Heart left ventricle (tissue), 13 donors: ENCODE measurements at regions not wholly inside any gene's neighbourhood (a gene's known extent, or its start where the extent isn't known, plus 50 kb on each side); places are given as distances from the start of the nearest gene placed in this dataset.

ENCODE experiments used
- POLR2A ChIP-seq, 2 donors: fragments of 450-650 bp; IDR thresholded peaks; one replicate each; pipeline ENCODE4 v1.6.1; 2017; ENCODE audit warnings: antibody characterized with exemption in 2 of 2, mild to moderate bottlenecking in 2 of 2, moderate library complexity in 2 of 2
- TF ChIP-seq, protein P1 (sequence below), 12 donors: fragments of 200-600 bp; sonication (generic) in 4 of 12; IDR thresholded peaks; one replicate each; pipeline versions ENCODE4 v1.5.0 to v1.8.0; 2018 to 2022; ENCODE audit warnings: antibody characterized with exemption in 12 of 12, mild to moderate bottlenecking in 5 of 12
- donor health status: ischemic (EF 13 %, LVEDD 7.1; RV severe dilation, severe dysfunction).
- donor health status: DM: no; HTN: yes; CAD: no.
- donor health status: DM: no; HTN: no; CAD: no.
- donor health status: ischemic (EF 25% LVEDD 6.9; RV normal size, moderate dysfunction).
- donor health status: ischemic (EF 25% LVEDD 5.7; RV mildly dilated, moderate dysfunction).
- donor health status: ischemic (EF 35%, LVEDD 5.7; RV mildly dilated, moderate dysfunction).
- donor health status: nonischemic (EF 11% LVEDD 7.7; RV severe dilation, severe dysfunction).
- donor health status: DM: yes; HTN: yes; CAD: no.
- donor health status: PGD.
- donor health status: ischemic (EF 29% LVEDD 5.4; RV normal size, mild dysfunction).
- donor health status: nonischemic (EF 23%, LVEDD 6.1; RV moderate dilation, normal function).

DNA sequence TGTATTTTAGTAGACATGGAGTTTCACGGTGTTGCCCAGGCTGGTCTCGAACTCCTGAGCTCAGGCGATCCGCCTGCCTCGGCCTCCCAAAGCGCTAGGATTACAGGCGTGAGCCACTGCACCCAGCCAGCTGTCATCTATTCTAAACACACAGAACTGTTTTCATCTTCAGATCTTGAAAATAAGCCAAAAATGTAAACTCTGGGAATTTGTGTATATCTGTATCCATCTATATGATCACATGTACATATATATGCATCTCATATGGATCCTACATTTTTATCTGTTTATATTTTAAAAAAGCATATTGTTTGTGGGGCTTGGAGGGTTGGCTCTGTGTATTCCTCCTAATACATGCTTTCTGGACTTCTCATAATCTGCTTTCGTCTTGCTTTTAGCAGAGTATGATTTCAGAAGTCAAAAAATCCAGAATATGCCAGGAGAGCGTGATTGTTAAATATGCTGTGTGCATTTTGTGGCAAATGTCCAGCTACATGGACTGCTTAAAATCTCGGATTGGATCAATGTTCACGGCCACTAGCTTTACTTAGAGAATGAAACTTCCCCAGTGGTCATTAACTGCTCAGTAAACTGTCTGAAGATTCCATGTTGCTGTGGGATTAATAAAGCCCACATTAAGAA, 274.4 kb upstream of the IRX1 start:
- TF ChIP-seq, protein P1, sequence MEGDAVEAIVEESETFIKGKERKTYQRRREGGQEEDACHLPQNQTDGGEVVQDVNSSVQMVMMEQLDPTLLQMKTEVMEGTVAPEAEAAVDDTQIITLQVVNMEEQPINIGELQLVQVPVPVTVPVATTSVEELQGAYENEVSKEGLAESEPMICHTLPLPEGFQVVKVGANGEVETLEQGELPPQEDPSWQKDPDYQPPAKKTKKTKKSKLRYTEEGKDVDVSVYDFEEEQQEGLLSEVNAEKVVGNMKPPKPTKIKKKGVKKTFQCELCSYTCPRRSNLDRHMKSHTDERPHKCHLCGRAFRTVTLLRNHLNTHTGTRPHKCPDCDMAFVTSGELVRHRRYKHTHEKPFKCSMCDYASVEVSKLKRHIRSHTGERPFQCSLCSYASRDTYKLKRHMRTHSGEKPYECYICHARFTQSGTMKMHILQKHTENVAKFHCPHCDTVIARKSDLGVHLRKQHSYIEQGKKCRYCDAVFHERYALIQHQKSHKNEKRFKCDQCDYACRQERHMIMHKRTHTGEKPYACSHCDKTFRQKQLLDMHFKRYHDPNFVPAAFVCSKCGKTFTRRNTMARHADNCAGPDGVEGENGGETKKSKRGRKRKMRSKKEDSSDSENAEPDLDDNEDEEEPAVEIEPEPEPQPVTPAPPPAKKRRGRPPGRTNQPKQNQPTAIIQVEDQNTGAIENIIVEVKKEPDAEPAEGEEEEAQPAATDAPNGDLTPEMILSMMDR (IDR thresholded peaks at IDR 0.05), result no peak
- no peak for TF ChIP-seq POLR2A (IDR thresholded peaks at IDR 0.05)
